ENCODE measurements at regions not wholly inside any gene's neighbourhood (a gene's known extent, or its start where the extent isn't known, plus 50 kb on each side); places are given as distances from the start of the nearest gene placed in this dataset.
"Not testable (repeated sequence)": the region's sequence is repeated elsewhere in the genome, so short reads cannot be mapped to it uniquely, and the experiment has no call there.

GRCh38 chr11:107276077-107276476 is 181.5 kb downstream of the CWF19L2 start:
- intact Hi-C loops (cut with micrococcal nuclease), result no loop called here
- ATAC-seq (no peak), DNase-seq (no peak)

- intact Hi-C loops (cut with micrococcal nuclease), result no loop called here
- ATAC-seq (no peak), DNase-seq (no peak)
Measured at GRCh38 chr11:107275632-107276031, 182.0 kb downstream of the CWF19L2 start.

GRCh38 chr11:107274138-107274537 is 183.5 kb downstream of the CWF19L2 start:
- intact Hi-C loops (cut with micrococcal nuclease), result no loop called here
- DNase-seq, result no peak
- no peak for ATAC-seq

- DNase-seq, result no peak
- intact Hi-C loops (cut with micrococcal nuclease), result no loop called here
- no peak for ATAC-seq
Measured at GRCh38 chr11:107272561-107272960, 185.1 kb downstream of the CWF19L2 start.

- ATAC-seq, result no peak
- DNase-seq, result no peak
- intact Hi-C loops (cut with micrococcal nuclease), result no loop called here
Measured at GRCh38 chr11:107271425-107271824, 186.2 kb downstream of the CWF19L2 start.

GRCh38 chr11:107268977-107269376 is 188.6 kb downstream of the CWF19L2 start:
- DNase-seq, result no peak
- ATAC-seq, result peak; percentile 29
- intact Hi-C loops (cut with micrococcal nuclease), result no loop called here

GRCh38 chr11:107266455-107266854 is 191.2 kb downstream of the CWF19L2 start:
- intact Hi-C loops (cut with micrococcal nuclease), result no loop called here
- ATAC-seq (peak; percentile 34), DNase-seq (no peak)

GRCh38 chr11:107265591-107266121 is 192.0 kb downstream of the CWF19L2 start:
- no peak for ATAC-seq
- DNase-seq, result no peak
- intact Hi-C loops (cut with micrococcal nuclease), result no loop called here

GRCh38 chr11:107263844-107264563 is 193.6 kb downstream of the CWF19L2 start:
- ATAC-seq (peak; percentile 41), DNase-seq (no peak)
- intact Hi-C loops (cut with micrococcal nuclease), result no loop called here

GRCh38 chr11:107259811-107260221 is 197.8 kb downstream of the CWF19L2 start:
- ATAC-seq (no peak), DNase-seq (no peak)
- intact Hi-C loops (cut with micrococcal nuclease), result no loop called here

GRCh38 chr11:107257710-107258109 is 199.9 kb downstream of the CWF19L2 start:
- ATAC-seq, result no peak
- intact Hi-C loops (cut with micrococcal nuclease), result no loop called here
- no peak for DNase-seq

- ATAC-seq; DNase-seq; intact Hi-C loops (cut with micrococcal nuclease): not testable (repeated sequence)
Measured at GRCh38 chr11:107253661-107254060, 204.0 kb downstream of the CWF19L2 start.

GRCh38 chr11:107252429-107253161 is 205.0 kb downstream of the CWF19L2 start:
- no peak for ATAC-seq
- intact Hi-C loops (cut with micrococcal nuclease), result no loop called here
- DNase-seq, result no peak

GRCh38 chr11:107251298-107251697 is 206.3 kb downstream of the CWF19L2 start:
- DNase-seq (no peak), ATAC-seq (no peak)
- intact Hi-C loops (cut with micrococcal nuclease), result no loop called here

- DNase-seq (no peak), ATAC-seq (no peak)
- intact Hi-C loops (cut with micrococcal nuclease), result no loop called here
Measured at GRCh38 chr11:107250017-107250416, 207.6 kb downstream of the CWF19L2 start.

- DNase-seq (no peak), ATAC-seq (no peak)
- intact Hi-C loops (cut with micrococcal nuclease), result no loop called here
Measured at GRCh38 chr11:107249054-107249453, 208.6 kb downstream of the CWF19L2 start.

- DNase-seq (no peak), ATAC-seq (no peak)
- intact Hi-C loops (cut with micrococcal nuclease), result no loop called here
Measured at GRCh38 chr11:107247167-107247861, 210.3 kb downstream of the CWF19L2 start.

GRCh38 chr11:107243929-107244328 is 213.7 kb downstream of the CWF19L2 start:
- intact Hi-C loops (cut with micrococcal nuclease), result no loop called here
- ATAC-seq (no peak), DNase-seq (no peak)

GRCh38 chr11:107232451-107232850 is 214.2 kb upstream of the GUCY1A2 start:
- ATAC-seq (no peak), DNase-seq (no peak)
- intact Hi-C loops (cut with micrococcal nuclease), result no loop called here

- DNase-seq, result no peak
- no peak for ATAC-seq
- intact Hi-C loops (cut with micrococcal nuclease), result no loop called here
Measured at GRCh38 chr11:107224836-107225235, 206.6 kb upstream of the GUCY1A2 start.
